ENCODE measurements at regions not wholly inside any gene's neighbourhood (a gene's known extent, or its start where the extent isn't known, plus 50 kb on each side); places are given as distances from the start of the nearest gene placed in this dataset.

DNA sequence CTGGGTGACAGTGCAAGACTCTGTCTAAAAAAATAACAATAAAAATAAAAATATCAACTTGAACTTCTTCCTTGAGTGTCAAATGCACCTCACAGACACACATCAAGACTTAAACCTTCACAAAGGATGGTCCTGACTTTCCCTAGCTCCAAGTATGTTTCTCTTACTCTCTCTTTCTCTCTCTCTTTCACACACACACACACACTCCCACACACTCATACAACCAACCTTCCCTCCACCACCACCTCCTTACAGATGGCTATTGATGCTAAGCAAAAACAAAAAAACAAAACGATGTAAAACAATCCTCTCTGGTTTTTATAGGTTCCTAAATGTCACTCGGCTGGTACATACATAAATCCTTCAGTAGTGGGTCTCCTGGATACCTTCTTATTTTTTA lies 67.4 kb upstream of the ACVR2A start (continued):
- TF ChIP-seq, protein P1, sequence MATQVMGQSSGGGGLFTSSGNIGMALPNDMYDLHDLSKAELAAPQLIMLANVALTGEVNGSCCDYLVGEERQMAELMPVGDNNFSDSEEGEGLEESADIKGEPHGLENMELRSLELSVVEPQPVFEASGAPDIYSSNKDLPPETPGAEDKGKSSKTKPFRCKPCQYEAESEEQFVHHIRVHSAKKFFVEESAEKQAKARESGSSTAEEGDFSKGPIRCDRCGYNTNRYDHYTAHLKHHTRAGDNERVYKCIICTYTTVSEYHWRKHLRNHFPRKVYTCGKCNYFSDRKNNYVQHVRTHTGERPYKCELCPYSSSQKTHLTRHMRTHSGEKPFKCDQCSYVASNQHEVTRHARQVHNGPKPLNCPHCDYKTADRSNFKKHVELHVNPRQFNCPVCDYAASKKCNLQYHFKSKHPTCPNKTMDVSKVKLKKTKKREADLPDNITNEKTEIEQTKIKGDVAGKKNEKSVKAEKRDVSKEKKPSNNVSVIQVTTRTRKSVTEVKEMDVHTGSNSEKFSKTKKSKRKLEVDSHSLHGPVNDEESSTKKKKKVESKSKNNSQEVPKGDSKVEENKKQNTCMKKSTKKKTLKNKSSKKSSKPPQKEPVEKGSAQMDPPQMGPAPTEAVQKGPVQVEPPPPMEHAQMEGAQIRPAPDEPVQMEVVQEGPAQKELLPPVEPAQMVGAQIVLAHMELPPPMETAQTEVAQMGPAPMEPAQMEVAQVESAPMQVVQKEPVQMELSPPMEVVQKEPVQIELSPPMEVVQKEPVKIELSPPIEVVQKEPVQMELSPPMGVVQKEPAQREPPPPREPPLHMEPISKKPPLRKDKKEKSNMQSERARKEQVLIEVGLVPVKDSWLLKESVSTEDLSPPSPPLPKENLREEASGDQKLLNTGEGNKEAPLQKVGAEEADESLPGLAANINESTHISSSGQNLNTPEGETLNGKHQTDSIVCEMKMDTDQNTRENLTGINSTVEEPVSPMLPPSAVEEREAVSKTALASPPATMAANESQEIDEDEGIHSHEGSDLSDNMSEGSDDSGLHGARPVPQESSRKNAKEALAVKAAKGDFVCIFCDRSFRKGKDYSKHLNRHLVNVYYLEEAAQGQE (IDR thresholded peaks at IDR 0.05; ENCODE audit: unreplicated experiment), result no peak
- no peak for TF ChIP-seq EZH2phosphoT487 (IDR thresholded peaks at IDR 0.05; ENCODE audit: unreplicated experiment)

DNA sequence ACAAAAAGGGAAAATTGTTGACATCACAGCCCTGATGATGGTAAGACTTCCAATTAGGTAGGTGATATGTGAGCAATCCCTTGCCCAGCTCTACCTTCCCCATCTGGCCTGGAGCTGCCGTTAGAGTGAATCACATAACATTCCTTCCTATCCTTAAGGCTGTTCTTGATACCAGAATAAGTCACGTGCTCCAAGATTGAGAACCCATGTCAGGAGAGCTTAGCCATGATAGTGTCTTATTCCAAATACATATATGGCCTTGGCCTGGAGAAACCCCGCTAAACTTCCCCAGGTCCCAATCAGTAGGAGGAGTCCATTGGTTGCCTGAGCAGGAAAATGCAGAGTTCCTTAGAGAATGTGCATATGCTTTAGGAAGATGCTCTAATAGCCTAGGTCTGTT lies 70.0 kb upstream of the ACVR2A start:
- H3K27ac ChIP-seq (ENCODE audit: low read depth), result no peak overlapping the region
- H3K4me1 ChIP-seq (ENCODE audit: insufficient read depth), result peaks cover 8% of the 10 kb centered on the region; the same call in 1 of the 2 replicates
- H3K9me2 ChIP-seq (ENCODE audit: insufficient read depth), result 0 out of 2 replicates have a peak, but pooled peaks cover 5% of the 10 kb centered on the region
- ATAC-seq (no peak), DNase-seq (ENCODE audit: low spot score) (no peak)
- H3K4me3 ChIP-seq, result no peak overlapping the region
- H3K27ac Mint-ChIP-seq, result no peak overlapping the region
- no peak overlapping the region for H3K4me3 Mint-ChIP-seq
- H3K4me2 ChIP-seq, result no peak overlapping the region
- H3F3A ChIP-seq (replicated peaks; ENCODE audit: low read depth), result no peaks in the 10 kb centered on the region
- H3K36me3 Mint-ChIP-seq (ENCODE audit: low read depth), result no peaks in the 10 kb centered on the region
- no peaks in the 10 kb centered on the region for H3K27me3 ChIP-seq (ENCODE audit: insufficient read depth)
- no peaks in the 10 kb centered on the region; the same call in 2 of the 3 replicates for H3K9me3 Mint-ChIP-seq
- TF ChIP-seq, protein P2, sequence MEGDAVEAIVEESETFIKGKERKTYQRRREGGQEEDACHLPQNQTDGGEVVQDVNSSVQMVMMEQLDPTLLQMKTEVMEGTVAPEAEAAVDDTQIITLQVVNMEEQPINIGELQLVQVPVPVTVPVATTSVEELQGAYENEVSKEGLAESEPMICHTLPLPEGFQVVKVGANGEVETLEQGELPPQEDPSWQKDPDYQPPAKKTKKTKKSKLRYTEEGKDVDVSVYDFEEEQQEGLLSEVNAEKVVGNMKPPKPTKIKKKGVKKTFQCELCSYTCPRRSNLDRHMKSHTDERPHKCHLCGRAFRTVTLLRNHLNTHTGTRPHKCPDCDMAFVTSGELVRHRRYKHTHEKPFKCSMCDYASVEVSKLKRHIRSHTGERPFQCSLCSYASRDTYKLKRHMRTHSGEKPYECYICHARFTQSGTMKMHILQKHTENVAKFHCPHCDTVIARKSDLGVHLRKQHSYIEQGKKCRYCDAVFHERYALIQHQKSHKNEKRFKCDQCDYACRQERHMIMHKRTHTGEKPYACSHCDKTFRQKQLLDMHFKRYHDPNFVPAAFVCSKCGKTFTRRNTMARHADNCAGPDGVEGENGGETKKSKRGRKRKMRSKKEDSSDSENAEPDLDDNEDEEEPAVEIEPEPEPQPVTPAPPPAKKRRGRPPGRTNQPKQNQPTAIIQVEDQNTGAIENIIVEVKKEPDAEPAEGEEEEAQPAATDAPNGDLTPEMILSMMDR (conservative IDR thresholded peaks at IDR 0.05; ENCODE audit: low read depth in 2 of 2), result no peak
- TF ChIP-seq, protein P1 (IDR thresholded peaks at IDR 0.05; ENCODE audit: unreplicated experiment), result no peak
- H4K20me1 ChIP-seq (replicated peaks; ENCODE audit: insufficient read depth), result no peaks in the 10 kb centered on the region
- peaks cover 10% of the 10 kb centered on the region for H3K4me1 Mint-ChIP-seq
- H2AFZ ChIP-seq, result no peak overlapping the region
- no peaks in the 10 kb centered on the region for H3K36me3 ChIP-seq (ENCODE audit: insufficient read depth)
- no peaks in the 10 kb centered on the region for H3K79me2 ChIP-seq (replicated peaks; ENCODE audit: insufficient read depth)
- H3K27me3 Mint-ChIP-seq (ENCODE audit: insufficient read depth, low read depth, poor library complexity), result peaks cover 2% of the 10 kb centered on the region

All from GM23338 (cell line).